K562 (cell line): ENCODE measurements at regions not wholly inside any gene's neighbourhood (a gene's known extent, or its start where the extent isn't known, plus 50 kb on each side); places are given as distances from the start of the nearest gene placed in this dataset.

Source experiments
- ATAC-seq: fragments of 200-7000 bp; cut with Tn5 transposase; 3 replicates; pipeline ENCODE4 v1.9.1; 2020; ENCODE audit warnings: moderate library complexity
- BruUV-seq: library from RNA; stranded (reverse); fragments of 400-500 nt; replicated peaks from 2 replicates; lab custom pipeline; 2021; lab: Mats Ljungman, UMichigan
- CTCF ChIA-PET: fragments of 300-600 bp; formaldehyde crosslinking; extraction: SDS; loops from one replicate; lab custom pipeline; 2021; ENCODE audit warnings: low intra/inter-chr PET ratio; lab: Yijun Ruan, JAX
- POLR2A ChIA-PET: fragments of 300-600, 350-650 bp; sonication (Branson Sonifier 250); formaldehyde crosslinking; extraction: SDS; loops from one replicate; lab custom pipeline; 2021; ENCODE audit warnings: antibody characterized with exemption, inconsistent platforms; lab: Yijun Ruan, JAX
- DNase-seq, 4 experiments: peaks; one replicate each; pipeline versions ENCODE4 v3.0.0 to v3.0.0-alpha.2; 2011 to 2018; ENCODE audit warnings: low spot score in 3 of 4, mixed read lengths in 3 of 4; ENCODE audit errors: extremely low read depth in 1 of 4
- FAIRE-seq: peaks from 2 replicates; lab custom pipeline; 2011; peaks lifted over from hg19 to GRCh38; lab: Jason Lieb, UNC
- H2AFZ ChIP-seq: 2 replicates; pipeline ENCODE4 v1.6.0; 2011; ENCODE audit warnings: low read depth, low read length, control low read depth, inconsistent platforms
- H3K27ac ChIP-seq: fragments of 200-600 bp; 3 replicates; pipeline ENCODE4 v1.8.0; 2011; ENCODE audit warnings: low read depth, mild to moderate bottlenecking, control low read depth, inconsistent platforms, low read length, moderate library complexity, mixed read lengths; ENCODE audit errors: extremely low read depth
- H3K27me3 ChIP-seq, 2 experiments: fragments of 300-600 bp in 1 of 2; 2 replicates in 1 of 2; 3 replicates in 1 of 2; pipeline versions ENCODE4 v1.6.0 to v1.8.0; 2011; ENCODE audit warnings: inconsistent platforms in 2 of 2, low read length in 2 of 2, mild to moderate bottlenecking in 1 of 2, mixed read lengths in 1 of 2, moderate library complexity in 1 of 2; ENCODE audit not compliant: control insufficient read depth in 2 of 2, insufficient read depth in 2 of 2
- H3K36me3 ChIP-seq: fragments of 300-600 bp; 3 replicates; pipeline ENCODE4 v1.8.0; 2011; ENCODE audit warnings: mild to moderate bottlenecking, low read length, inconsistent platforms; ENCODE audit not compliant: control insufficient read depth, insufficient read depth
- H3K4me1 ChIP-seq, 2 experiments: fragments of 200-600 bp in 1 of 2; replicated peaks in 1 of 2; 2 replicates in 1 of 2; 3 replicates in 1 of 2; pipeline versions ENCODE4 v1.5.1 to v1.8.0; 2011; ENCODE audit warnings: inconsistent platforms in 2 of 2, low read length in 2 of 2, mild to moderate bottlenecking in 1 of 2, mixed read lengths in 1 of 2, moderate library complexity in 1 of 2; ENCODE audit not compliant: control insufficient read depth in 2 of 2, insufficient read depth in 2 of 2
- H3K4me2 ChIP-seq: 2 replicates; pipeline ENCODE4 v1.6.1; 2011; ENCODE audit warnings: low read length, control low read depth, inconsistent platforms, mixed read lengths; ENCODE audit not compliant: insufficient read depth
- H3K4me3 ChIP-seq: fragments of 200-600 bp; sonication (generic), shearing (Covaris generic); 2 replicates; pipeline ENCODE4 v1.5.1; 2016; ENCODE audit warnings: control low read depth, inconsistent platforms
- H3K79me2 ChIP-seq: fragments of 200-600 bp; 3 replicates; pipeline ENCODE4 v1.8.0; 2011; ENCODE audit warnings: low read length, inconsistent platforms; ENCODE audit not compliant: control insufficient read depth, insufficient read depth
- H3K9ac ChIP-seq, 2 experiments: 2 replicates each; pipeline versions ENCODE4 v1.6.0 to v1.6.1; 2011; ENCODE audit warnings: low read depth in 2 of 2, low read length in 2 of 2, control low read depth in 1 of 2, inconsistent platforms in 1 of 2, mild to moderate bottlenecking in 1 of 2, mixed read lengths in 1 of 2; ENCODE audit not compliant: insufficient read depth in 1 of 2
- H3K9me1 ChIP-seq: one replicate; pipeline ENCODE4 v1.6.0; 2011; ENCODE audit warnings: inconsistent platforms, mild to moderate bottlenecking, low read length, moderate library complexity; ENCODE audit not compliant: control insufficient read depth, insufficient read depth
- H3K9me3 ChIP-seq: replicated peaks from 2 replicates; pipeline ENCODE4 v1.5.1; 2011; ENCODE audit warnings: low read depth, low read length, inconsistent platforms; ENCODE audit not compliant: control insufficient read depth, insufficient read depth
- H4K20me1 ChIP-seq: replicated peaks from 2 replicates; pipeline ENCODE4 v1.6.1; 2011; ENCODE audit warnings: low read length, inconsistent platforms, mixed read lengths; ENCODE audit not compliant: control insufficient read depth, insufficient read depth
- CCAR2 ChIP-seq: fragments of 200-400 bp; formaldehyde crosslinking; IDR thresholded peaks from 2 replicates; pipeline ENCODE4 v1.6.1; 2017; ENCODE audit warnings: mild to moderate bottlenecking, low read depth, low read length
- ESRRB ChIP-seq: fragments of 250-450 bp; sonication (Bioruptor Pico); IDR thresholded peaks from 2 replicates; pipeline ENCODE4 v1.5.0; 2020; ENCODE audit warnings: mild to moderate bottlenecking, moderate library complexity, borderline replicate concordance
- GATAD2A ChIP-seq: fragments of 450-650 bp; IDR thresholded peaks from 2 replicates; pipeline ENCODE4 v1.6.1; 2017
- HNRNPL ChIP-seq: fragments of 200-400 bp; formaldehyde crosslinking; IDR thresholded peaks from 2 replicates; pipeline ENCODE4 v1.6.1; 2017; ENCODE audit warnings: low read depth, mild to moderate bottlenecking, low read length
- MAZ ChIP-seq, 2 experiments: fragments of 450-650 bp in 1 of 2; sonication (generic) in 1 of 2; formaldehyde crosslinking; IDR thresholded peaks in 1 of 2; conservative IDR thresholded peaks in 1 of 2; 2 replicates each; pipeline versions ENCODE4 v1.4.0 to v1.5.0; 2020; ENCODE audit warnings: mild to moderate bottlenecking in 1 of 2, missing genetic modification reagents in 1 of 2
- NUFIP1 ChIP-seq: fragments of 450-650 bp; IDR thresholded peaks from 2 replicates; pipeline ENCODE4 v1.6.1; 2018; ENCODE audit not compliant: partially characterized antibody
- RBM22 ChIP-seq: fragments of 200-400 bp; formaldehyde crosslinking; IDR thresholded peaks from 2 replicates; pipeline ENCODE4 v1.6.1; 2018; ENCODE audit warnings: low read length, low read depth; ENCODE audit not compliant: poor library complexity, severe bottlenecking
- SMARCA4 ChIP-seq: fragments of 450-650 bp; IDR thresholded peaks from 2 replicates; pipeline ENCODE4 v1.6.1; 2016
- ZBTB1 ChIP-seq: sonication (generic); formaldehyde crosslinking; IDR thresholded peaks from 2 replicates; pipeline ENCODE4 v1.8.1; 2023; ENCODE audit warnings: missing genetic modification reagents, low read depth, mild to moderate bottlenecking, borderline replicate concordance
- ZKSCAN1 ChIP-seq: fragments of 150-350 bp; IDR thresholded peaks from 2 replicates; pipeline ENCODE4 v1.6.1; 2016; ENCODE audit warnings: low read depth, low read length
- ZSCAN29 ChIP-seq: fragments of 450-650 bp; IDR thresholded peaks from 2 replicates; pipeline ENCODE4 v1.6.1; 2017
- WGBS: fragments of 100-300 bp; shearing (Covaris generic); methylation state at CpG from one replicate; pipeline ENCODE4 v1.1.6; 2016; ENCODE audit warnings: low coverage, mixed read lengths; ENCODE audit not compliant: insufficient coverage; ENCODE audit errors: missing lambda C conversion rate; 5-methylcytosine and 5-hydroxymethylcytosine counted together
- in situ Hi-C: fragments of 300-500 bp; cut with MboI; formaldehyde crosslinking; loops from 4 replicates; pipeline ENCODE4 v1.15.0; 2018; ENCODE audit warnings: inconsistent platforms, mixed read lengths
- intact Hi-C: fragments of 100-400 bp; cut with micrococcal nuclease; formaldehyde crosslinking; loops from 2 replicates; pipeline ENCODE4 v1.14.2; 2022
- TF ChIP-seq, protein P1 (sequence below): fragments of 250-450 bp; sonication (Bioruptor Pico); IDR thresholded peaks from 2 replicates; pipeline ENCODE4 v1.4.0; 2020; ENCODE audit warnings: mild to moderate bottlenecking, moderate library complexity
- TF ChIP-seq, protein P2 (sequence below): fragments of 250-450 bp; sonication (Bioruptor Pico); IDR thresholded peaks from 2 replicates; pipeline ENCODE4 v1.8.0; 2021; ENCODE audit warnings: moderate library complexity, mild to moderate bottlenecking, inconsistent platforms

DNA sequence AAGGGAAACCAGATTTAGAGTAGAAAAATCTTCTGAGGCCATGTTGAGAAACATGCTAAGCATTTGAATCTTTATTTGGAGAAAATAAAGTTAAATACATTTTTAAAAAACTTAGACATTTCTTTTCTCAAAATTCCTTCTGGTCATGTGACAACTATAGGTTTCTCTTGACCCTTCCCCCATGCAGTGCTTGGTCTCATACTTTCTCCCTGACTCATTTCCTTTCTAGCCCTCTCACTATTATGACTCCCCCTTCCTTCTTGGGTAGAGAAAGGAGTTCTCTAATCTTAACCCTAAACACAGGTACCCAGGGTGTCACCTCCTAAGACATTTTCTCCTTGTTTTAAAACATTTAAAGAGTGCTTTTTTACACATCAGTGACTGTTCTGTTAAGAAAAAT, 179.5 kb upstream of the TMEM106B start:
- Histone ChIP-seq H4K20me1 (no peaks in the 10 kb centered on the region), H3K9me1 (no peaks in the 10 kb centered on the region), H3K4me1 (no peaks in the 10 kb centered on the region), H3K79me2 (no peaks in the 10 kb centered on the region), H2AFZ (no peak overlapping the region), H3K27ac (no peak overlapping the region), H3K9me3 (no peaks in the 10 kb centered on the region; the same call in 1 of the 2 replicates), H3K27me3 (no peaks in the 10 kb centered on the region), H3K9ac (no peak overlapping the region), H3K4me3 (no peak overlapping the region), H3K4me2 (no peak overlapping the region), H3K36me3 (no peaks in the 10 kb centered on the region)
- FAIRE-seq: no peak
- no TSS peak for BruUV-seq
- intact Hi-C loops: no loop called here
- DNase-seq: no peak
- CTCF ChIA-PET: no interaction called here
- no peak for ATAC-seq
- in situ Hi-C loops: no loop called here
- no peak for TF ChIP-seq ESRRB (CRISPR knock-in tag)
- POLR2A ChIA-PET: no interaction called here

DNA sequence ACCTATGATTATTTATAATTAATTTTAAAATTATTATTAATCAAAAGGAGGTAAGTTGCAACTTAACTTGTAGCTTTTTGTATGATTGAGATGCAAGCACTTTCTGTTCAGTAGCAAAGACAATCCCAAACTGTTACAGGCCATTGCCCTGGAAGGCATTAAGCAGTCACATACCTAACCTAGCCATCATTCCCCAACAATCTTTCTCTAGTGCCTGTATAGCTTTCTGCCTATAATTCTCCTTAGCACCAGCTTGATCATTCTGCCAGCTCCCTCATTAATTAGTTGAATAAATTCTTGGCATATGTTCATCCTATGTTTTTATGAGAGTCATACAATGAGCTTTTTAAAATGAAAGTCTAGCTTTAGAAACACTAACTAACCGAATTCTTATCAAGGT, 178.9 kb upstream of the TMEM106B start:
- Histone ChIP-seq H4K20me1 (no peaks in the 10 kb centered on the region), H3K27ac (no peak overlapping the region), H3K9me3 (no peaks in the 10 kb centered on the region; the same call in 1 of the 2 replicates), H3K79me2 (no peaks in the 10 kb centered on the region), H3K9me1 (no peaks in the 10 kb centered on the region), H3K4me1 (no peaks in the 10 kb centered on the region), H3K4me3 (no peak overlapping the region), H3K4me2 (no peak overlapping the region), H2AFZ (no peak overlapping the region), H3K9ac (no peak overlapping the region), H3K36me3 (no peaks in the 10 kb centered on the region), H3K27me3 (no peaks in the 10 kb centered on the region)
- WGBS: 0% methylated on average over 1 of the region's 1 CpG
- intact Hi-C loops (no loop called here), in situ Hi-C loops (no loop called here)
- BruUV-seq: no TSS peak
- ChIA-PET CTCF (no interaction called here), POLR2A (no interaction called here)
- FAIRE-seq (no peak), DNase-seq (no peak), ATAC-seq (no peak)
- TF ChIP-seq ZBTB1 (CRISPR knock-in tag): no peak
- TF ChIP-seq, protein P1, sequence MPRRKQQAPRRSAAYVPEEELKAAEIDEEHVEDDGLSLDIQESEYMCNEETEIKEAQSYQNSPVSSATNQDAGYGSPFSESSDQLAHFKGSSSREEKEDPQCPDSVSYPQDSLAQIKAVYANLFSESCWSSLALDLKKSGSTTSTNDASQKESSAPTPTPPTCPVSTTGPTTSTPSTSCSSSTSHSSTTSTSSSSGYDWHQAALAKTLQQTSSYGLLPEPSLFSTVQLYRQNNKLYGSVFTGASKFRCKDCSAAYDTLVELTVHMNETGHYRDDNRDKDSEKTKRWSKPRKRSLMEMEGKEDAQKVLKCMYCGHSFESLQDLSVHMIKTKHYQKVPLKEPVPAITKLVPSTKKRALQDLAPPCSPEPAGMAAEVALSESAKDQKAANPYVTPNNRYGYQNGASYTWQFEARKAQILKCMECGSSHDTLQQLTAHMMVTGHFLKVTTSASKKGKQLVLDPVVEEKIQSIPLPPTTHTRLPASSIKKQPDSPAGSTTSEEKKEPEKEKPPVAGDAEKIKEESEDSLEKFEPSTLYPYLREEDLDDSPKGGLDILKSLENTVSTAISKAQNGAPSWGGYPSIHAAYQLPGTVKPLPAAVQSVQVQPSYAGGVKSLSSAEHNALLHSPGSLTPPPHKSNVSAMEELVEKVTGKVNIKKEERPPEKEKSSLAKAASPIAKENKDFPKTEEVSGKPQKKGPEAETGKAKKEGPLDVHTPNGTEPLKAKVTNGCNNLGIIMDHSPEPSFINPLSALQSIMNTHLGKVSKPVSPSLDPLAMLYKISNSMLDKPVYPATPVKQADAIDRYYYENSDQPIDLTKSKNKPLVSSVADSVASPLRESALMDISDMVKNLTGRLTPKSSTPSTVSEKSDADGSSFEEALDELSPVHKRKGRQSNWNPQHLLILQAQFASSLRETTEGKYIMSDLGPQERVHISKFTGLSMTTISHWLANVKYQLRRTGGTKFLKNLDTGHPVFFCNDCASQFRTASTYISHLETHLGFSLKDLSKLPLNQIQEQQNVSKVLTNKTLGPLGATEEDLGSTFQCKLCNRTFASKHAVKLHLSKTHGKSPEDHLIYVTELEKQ (CRISPR knock-in tag): no peak
- no peak for TF ChIP-seq SMARCA4
- TF ChIP-seq ZSCAN29: no peak
- TF ChIP-seq NUFIP1: no peak
- no peak for TF ChIP-seq ZKSCAN1
- TF ChIP-seq, protein P2, sequence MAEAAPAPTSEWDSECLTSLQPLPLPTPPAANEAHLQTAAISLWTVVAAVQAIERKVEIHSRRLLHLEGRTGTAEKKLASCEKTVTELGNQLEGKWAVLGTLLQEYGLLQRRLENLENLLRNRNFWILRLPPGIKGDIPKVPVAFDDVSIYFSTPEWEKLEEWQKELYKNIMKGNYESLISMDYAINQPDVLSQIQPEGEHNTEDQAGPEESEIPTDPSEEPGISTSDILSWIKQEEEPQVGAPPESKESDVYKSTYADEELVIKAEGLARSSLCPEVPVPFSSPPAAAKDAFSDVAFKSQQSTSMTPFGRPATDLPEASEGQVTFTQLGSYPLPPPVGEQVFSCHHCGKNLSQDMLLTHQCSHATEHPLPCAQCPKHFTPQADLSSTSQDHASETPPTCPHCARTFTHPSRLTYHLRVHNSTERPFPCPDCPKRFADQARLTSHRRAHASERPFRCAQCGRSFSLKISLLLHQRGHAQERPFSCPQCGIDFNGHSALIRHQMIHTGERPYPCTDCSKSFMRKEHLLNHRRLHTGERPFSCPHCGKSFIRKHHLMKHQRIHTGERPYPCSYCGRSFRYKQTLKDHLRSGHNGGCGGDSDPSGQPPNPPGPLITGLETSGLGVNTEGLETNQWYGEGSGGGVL: no peak
- no peak for TF ChIP-seq RBM22
- TF ChIP-seq MAZ (CRISPR knock-in tag; conservative IDR thresholded peaks at IDR 0.05 in 1 of 2, IDR thresholded peaks at IDR 0.05 in 1 of 2): no peak
- no peak for TF ChIP-seq CCAR2
- TF ChIP-seq HNRNPL: no peak
- TF ChIP-seq GATAD2A: no peak
